ENCODE measurements at regions not wholly inside any gene's neighbourhood (a gene's known extent, or its start where the extent isn't known, plus 50 kb on each side); places are given as distances from the start of the nearest gene placed in this dataset.
"Not testable (repeated sequence)": the region's sequence is repeated elsewhere in the genome, so short reads cannot be mapped to it uniquely, and the experiment has no call there.

DNA sequence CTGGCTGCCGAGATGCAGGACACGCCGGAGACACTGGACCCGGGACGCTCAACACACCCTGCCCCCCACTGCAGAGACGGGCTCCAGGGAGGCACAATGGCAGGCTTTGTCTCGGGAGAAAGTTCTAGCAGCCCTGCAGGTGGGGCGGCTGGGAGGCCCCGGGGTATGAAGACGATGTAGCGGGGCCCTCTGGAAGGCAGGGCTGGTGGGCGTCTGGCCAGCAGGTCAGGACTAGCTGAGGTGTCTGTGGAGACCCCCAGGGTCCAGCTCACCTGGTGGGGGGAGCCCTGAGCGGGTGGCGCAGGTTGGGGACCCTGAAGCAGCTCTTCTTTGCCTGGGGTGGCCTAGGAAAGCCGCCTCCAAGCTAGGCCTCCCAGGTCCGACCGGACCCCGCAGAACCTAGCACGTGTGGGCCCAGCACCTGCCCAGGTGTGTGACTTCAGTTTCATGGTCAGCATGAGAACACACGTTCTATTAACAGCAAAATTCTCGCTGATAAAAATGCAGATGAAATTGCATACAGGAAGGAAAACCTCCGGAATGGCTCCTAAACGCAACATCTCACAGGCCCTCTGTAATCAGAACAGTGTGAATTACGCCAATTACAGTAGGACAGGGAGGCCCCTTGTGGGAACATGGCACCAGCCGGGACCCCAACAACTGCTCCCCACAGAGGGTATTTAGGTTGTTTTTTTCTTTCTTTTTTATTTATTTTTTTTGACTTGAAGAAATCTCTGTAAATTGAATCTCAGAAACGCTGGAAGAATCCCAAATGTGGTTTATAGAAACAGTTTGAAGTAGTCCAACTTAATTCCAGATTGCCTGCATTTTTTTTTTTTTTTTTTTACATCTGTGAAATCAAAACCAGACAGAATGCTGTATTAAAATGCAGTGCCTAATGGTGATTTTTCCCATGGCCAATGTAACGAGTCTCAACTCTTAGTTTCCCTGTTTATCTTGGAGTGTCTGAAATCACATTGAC is 195.6 kb upstream of the ZNF469 start:
- not testable (repeated sequence) for H3K4me3 ChIP-seq, H3K4me1 ChIP-seq, H3K36me3 ChIP-seq, ATAC-seq, H3K9me3 ChIP-seq, H3K27ac ChIP-seq, H3K27me3 ChIP-seq
- 77 to 83% methylated on average over 6 to 8 of the region's 27 CpGs for WGBS, 2 donors (ENCODE audit: low coverage in 1 of 2)

DNA sequence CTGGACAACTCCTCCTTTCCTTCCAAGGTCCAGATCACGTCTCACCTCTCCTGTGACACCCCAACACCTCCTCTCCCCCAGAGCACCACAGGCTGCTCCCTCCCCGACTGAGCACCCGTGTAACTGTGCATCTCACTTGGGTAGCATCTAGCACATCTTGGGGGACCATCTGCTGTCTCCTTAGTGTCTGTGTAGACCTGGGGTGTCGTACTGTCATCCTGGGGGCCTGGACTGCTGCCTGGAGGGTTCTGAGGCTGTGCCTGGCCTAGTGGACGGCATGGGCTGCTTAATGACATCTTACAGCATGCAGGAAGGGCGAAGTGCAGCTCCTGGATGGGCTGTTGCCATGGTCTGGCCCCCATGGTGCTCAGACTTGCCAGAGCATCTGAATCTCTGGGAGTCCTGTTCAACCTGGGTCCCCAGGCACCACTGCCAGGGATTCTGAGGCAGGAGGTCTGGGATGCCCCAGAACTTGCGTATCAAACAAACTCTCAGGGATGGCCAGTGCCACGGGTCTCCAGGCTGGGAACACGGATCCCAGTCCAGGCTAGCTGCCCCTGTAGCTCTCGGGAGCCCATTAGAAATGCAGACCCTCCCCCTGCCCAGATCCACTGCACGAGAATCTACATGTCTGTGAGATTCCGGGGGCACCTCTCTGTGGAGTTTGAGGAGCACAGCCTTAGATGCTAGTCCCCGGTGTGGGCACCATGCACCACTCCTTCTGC is 194.4 kb upstream of the ZNF469 start:
- not testable (repeated sequence) for H3K27me3 ChIP-seq, ATAC-seq, H3K27ac ChIP-seq, H3K36me3 ChIP-seq, H3K9me3 ChIP-seq, H3K4me1 ChIP-seq, H3K4me3 ChIP-seq
- no CpG with 5 or more reads among the region's 13 CpGs for WGBS, 2 donors (ENCODE audit: low coverage in 1 of 2)

- not testable (repeated sequence) for H3K27me3 ChIP-seq, H3K9me3 ChIP-seq, H3K4me1 ChIP-seq, H3K4me3 ChIP-seq, H3K36me3 ChIP-seq, ATAC-seq, H3K27ac ChIP-seq
- 17 to 60% methylated on average over 1 of the region's 3 CpGs for WGBS, 2 donors (ENCODE audit: low coverage in 1 of 2)
Measured at GRCh38 chr16:88190592-88191095, 192.1 kb upstream of the ZNF469 start.

DNA sequence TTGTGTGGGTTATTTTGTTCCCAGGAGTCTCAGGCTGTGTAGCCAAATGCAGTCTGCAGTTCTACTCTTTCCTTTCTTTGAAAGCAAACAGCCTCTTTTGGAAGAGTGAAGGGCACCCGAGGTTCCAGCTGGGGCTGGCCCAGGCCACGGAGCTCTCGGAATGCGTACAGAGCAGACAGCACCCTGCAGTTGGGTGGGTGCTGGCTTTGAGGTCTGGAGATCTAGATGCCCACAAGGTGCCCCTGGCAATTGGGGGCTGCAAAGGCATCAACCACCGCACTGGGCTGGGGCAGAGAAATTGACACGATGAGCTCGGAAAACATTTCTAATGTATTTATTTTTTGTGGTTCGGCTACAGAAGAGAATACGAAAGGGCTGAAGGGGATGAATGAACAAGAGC is 191.6 kb upstream of the ZNF469 start:
- not testable (repeated sequence) for ATAC-seq, H3K27ac ChIP-seq, H3K4me3 ChIP-seq, H3K36me3 ChIP-seq, H3K27me3 ChIP-seq, H3K9me3 ChIP-seq, H3K4me1 ChIP-seq
- WGBS, 2 donors (ENCODE audit: low coverage in 1 of 2): 91% methylated on average over 5 of the region's 9 CpGs; no CpG with 5 or more reads in 1 of the 2 donors

DNA sequence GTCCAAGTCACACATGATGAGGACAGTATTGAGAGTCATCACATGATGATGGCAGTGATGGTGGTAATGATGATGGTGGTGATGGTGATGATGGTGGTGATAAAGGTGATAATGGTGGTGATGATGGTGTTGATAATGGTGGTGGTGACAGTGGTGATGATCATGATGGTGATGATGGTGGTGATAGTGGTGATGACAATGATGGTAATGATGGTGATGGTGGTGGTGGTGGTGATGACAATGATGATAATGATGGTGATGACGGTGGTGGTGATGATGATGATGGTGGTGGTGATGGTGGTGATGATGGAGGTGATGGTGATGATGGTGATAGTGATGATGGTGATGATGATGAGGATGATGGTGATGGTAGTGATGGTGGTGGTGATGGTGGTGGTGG is 190.2 kb upstream of the ZNF469 start:
- Histone ChIP-seq H3K4me1 (no peaks in the 10 kb centered on the region), H3K27me3 (peaks cover 9% of the 10 kb centered on the region), H3K9me3 (peaks cover 0 to 3% (median 0%) of the 10 kb centered on the region in 3 donors), H3K27ac (no peak overlapping the region), H3K4me3 (no peak overlapping the region), H3K36me3 (no peaks in the 10 kb centered on the region)
- ATAC-seq: no peak
- WGBS, 2 donors (ENCODE audit: low coverage in 1 of 2): 57 to 71% methylated on average over 1 of the region's 1 CpG
- TF ChIP-seq EP300 (IDR thresholded peaks at IDR 0.05) (no peak), POLR2AphosphoS5 (IDR thresholded peaks at IDR 0.05) (no peak), CTCF (IDR thresholded peaks at IDR 0.05) (no peak), POLR2A (IDR thresholded peaks at IDR 0.05) (no peak)

DNA sequence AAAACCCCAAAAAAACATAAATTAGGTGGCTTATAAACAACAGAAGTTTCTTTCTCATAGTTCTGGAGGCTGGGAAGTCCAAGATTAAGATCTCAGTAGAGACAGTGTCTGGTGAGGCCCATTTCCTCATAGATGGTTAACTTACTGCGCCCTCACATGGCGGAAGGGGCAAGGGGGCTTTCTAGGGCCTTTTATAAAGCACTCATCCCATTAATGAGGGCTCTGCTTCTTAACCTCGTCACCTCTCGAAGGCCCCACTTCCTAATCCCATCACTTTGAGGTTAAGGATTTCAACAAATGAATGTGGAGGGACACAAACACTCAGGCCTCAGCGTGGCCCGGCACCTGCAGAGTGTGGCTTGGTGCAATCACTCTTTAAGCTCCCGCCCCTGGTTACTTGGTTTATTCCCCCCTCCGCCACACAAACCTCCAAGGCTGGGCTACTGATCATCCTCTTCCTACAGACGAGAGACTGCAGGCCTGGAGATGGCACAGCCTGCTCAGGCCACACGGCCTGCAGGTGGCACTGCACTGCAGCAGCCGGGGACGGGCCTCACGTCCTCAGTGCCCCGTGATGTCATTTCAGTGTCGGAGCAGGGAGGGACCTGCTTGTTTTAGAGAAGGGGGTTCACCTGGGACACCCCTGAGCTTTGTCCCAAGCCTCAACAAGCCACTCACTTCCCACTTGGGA is 188.9 kb upstream of the ZNF469 start:
- not testable (repeated sequence) for H3K9me3 ChIP-seq, H3K4me1 ChIP-seq, H3K27ac ChIP-seq, H3K27me3 ChIP-seq, H3K4me3 ChIP-seq, H3K36me3 ChIP-seq
- TF ChIP-seq CTCF (IDR thresholded peaks at IDR 0.05): peak in 3 of 4 experiments; percentile 67 to 77 (median 73)
- WGBS, 2 donors (ENCODE audit: low coverage in 1 of 2): 64 to 95% methylated on average over 3 to 8 of the region's 15 CpGs
- ATAC-seq: peak; percentile 80
